ENCODE measurements at regions not wholly inside any gene's neighbourhood (a gene's known extent, or its start where the extent isn't known, plus 50 kb on each side); places are given as distances from the start of the nearest gene placed in this dataset.

- DNase-seq: no peak
These were observed 74.7 kb upstream of the RAB6C start for GRCh38 chr2:129904532-129905446.

- DNase-seq: no peak
These were observed 73.8 kb upstream of the RAB6C start for GRCh38 chr2:129905664-129906081.

- DNase-seq: no peak
These were observed 73.2 kb upstream of the RAB6C start for GRCh38 chr2:129906139-129906860.

- DNase-seq: no peak
These were observed 72.6 kb upstream of the RAB6C start for GRCh38 chr2:129906861-129907235.

GRCh38 chr2:129907256-129907998 lies 72.0 kb upstream of the RAB6C start:
- DNase-seq: no peak

- DNase-seq: no peak
These were observed 70.6 kb upstream of the RAB6C start for GRCh38 chr2:129908721-129909373.

- no peak for DNase-seq
These were observed 69.6 kb upstream of the RAB6C start for GRCh38 chr2:129909651-129910418.

GRCh38 chr2:129910446-129911362 lies 68.8 kb upstream of the RAB6C start:
- DNase-seq: no peak

- DNase-seq: no peak
These were observed 68.0 kb upstream of the RAB6C start for GRCh38 chr2:129911363-129912065.

- no peak for DNase-seq
These were observed 67.2 kb upstream of the RAB6C start for GRCh38 chr2:129912066-129912820.

GRCh38 chr2:129912871-129913694 lies 66.4 kb upstream of the RAB6C start:
- no peak for DNase-seq

- DNase-seq: no peak
These were observed 65.6 kb upstream of the RAB6C start for GRCh38 chr2:129913695-129914495.

GRCh38 chr2:129914538-129915302 lies 64.7 kb upstream of the RAB6C start:
- DNase-seq: no peak

GRCh38 chr2:129915303-129915840 lies 64.1 kb upstream of the RAB6C start:
- no peak for DNase-seq

GRCh38 chr2:129918604-129919003 lies 60.9 kb upstream of the RAB6C start:
- DNase-seq: no peak

- peak in 1 of 2 experiments; percentile 3 for DNase-seq
These were observed 56.7 kb upstream of the RAB6C start for GRCh38 chr2:129922571-129923264.
